Smooth muscle cell (in vitro differentiated cells): ENCODE measurements at regions not wholly inside any gene's neighbourhood (a gene's known extent, or its start where the extent isn't known, plus 50 kb on each side); places are given as distances from the start of the nearest gene placed in this dataset.

Experiments used
- DNase-seq: peaks from one replicate; lab custom pipeline; 2025; ENCODE audit not compliant: unreplicated experiment; lab: John Stamatoyannopoulos, UW
- H2AFZ ChIP-seq: fragments of 200-600 bp; sonication (generic); 2 replicates; pipeline ENCODE4 v1.6.0; 2016; ENCODE audit warnings: antibody characterized with exemption, low read depth, mild to moderate bottlenecking
- H3F3A ChIP-seq: fragments of 200-600 bp; sonication (generic); 2 replicates; pipeline ENCODE4 v1.6.0; 2017; ENCODE audit warnings: antibody characterized with exemption, low read depth
- H3K27ac ChIP-seq: fragments of 200-600 bp; sonication (generic); 2 replicates; pipeline ENCODE4 v1.5.1; 2016; ENCODE audit warnings: low read depth, mild to moderate bottlenecking
- H3K27me3 ChIP-seq: fragments of 200-600 bp; sonication (generic); 2 replicates; pipeline ENCODE4 v1.6.1; 2016; ENCODE audit warnings: low read depth, mild to moderate bottlenecking
- H3K36me3 ChIP-seq: fragments of 200-600 bp; sonication (generic); 2 replicates; pipeline ENCODE4 v1.5.1; 2016; ENCODE audit warnings: low read depth
- H3K4me1 ChIP-seq: fragments of 200-600 bp; sonication (generic); 2 replicates; pipeline ENCODE4 v1.5.1; 2016; ENCODE audit warnings: low read depth
- H3K4me2 ChIP-seq: fragments of 200-600 bp; sonication (generic); 2 replicates; pipeline ENCODE4 v1.6.0; 2016; ENCODE audit warnings: mild to moderate bottlenecking
- H3K4me3 ChIP-seq: fragments of 200-600 bp; sonication (generic); 2 replicates; pipeline ENCODE4 v1.5.1; 2016; ENCODE audit warnings: mild to moderate bottlenecking
- H3K79me2 ChIP-seq: fragments of 200-600 bp; sonication (generic); 2 replicates; pipeline ENCODE4 v1.6.0; 2016; ENCODE audit warnings: low read depth, mild to moderate bottlenecking
- H3K9ac ChIP-seq: fragments of 200-600 bp; sonication (generic); 2 replicates; pipeline ENCODE4 v1.6.0; 2016; ENCODE audit warnings: low read depth
- H3K9me3 ChIP-seq: fragments of 200-600 bp; sonication (generic); replicated peaks from 2 replicates; pipeline ENCODE4 v1.5.1; 2016; ENCODE audit warnings: low read depth
- H4K20me1 ChIP-seq: fragments of 200-600 bp; sonication (generic); 2 replicates; pipeline ENCODE4 v1.6.0; 2016; ENCODE audit warnings: low read depth
- WGBS: methylation state at CpG from one replicate; pipeline ENCODE4 v1.1.7; 2016; ENCODE audit warnings: low lambda C conversion rate; 5-methylcytosine and 5-hydroxymethylcytosine counted together
- TF ChIP-seq, protein P1 (sequence below): fragments of 200-600 bp; sonication (generic); IDR thresholded peaks from 2 replicates; pipeline ENCODE4 v1.5.1; 2017; ENCODE audit warnings: borderline replicate concordance, mild to moderate bottlenecking, antibody characterized with exemption; ENCODE audit not compliant: insufficient read depth, poor library complexity, severe bottlenecking

DNA sequence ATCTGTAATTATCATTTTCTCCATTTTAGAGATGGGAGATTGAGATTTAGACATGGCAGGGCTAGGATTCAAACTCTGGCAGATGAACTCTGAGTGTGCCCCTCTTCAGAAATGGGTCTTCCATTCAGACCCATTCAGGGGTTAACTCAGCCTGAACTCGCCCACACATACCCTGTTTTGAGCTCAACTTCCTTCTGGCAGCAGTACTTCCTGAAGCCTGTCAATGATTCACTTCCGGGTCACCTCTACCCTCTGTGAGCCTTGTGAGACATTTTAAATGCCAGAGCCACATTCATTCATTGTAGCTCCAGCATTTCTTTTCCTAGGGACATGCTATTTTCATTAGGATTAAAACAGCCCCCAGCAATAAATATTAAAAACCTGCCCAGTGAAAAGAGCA, 209.3 kb upstream of the SLC24A2 start:
- 76% methylated on average over 2 of the region's 2 CpGs for WGBS
- Histone ChIP-seq H3K9ac (no peak overlapping the region), H3K4me3 (no peak overlapping the region), H3F3A (peaks cover 11% of the 10 kb centered on the region), H3K79me2 (no peaks in the 10 kb centered on the region), H3K9me3 (no peaks in the 10 kb centered on the region), H3K36me3 (no peaks in the 10 kb centered on the region), H4K20me1 (no peaks in the 10 kb centered on the region), H3K27ac (peak overlapping the region; percentile 81), H2AFZ (no peak overlapping the region), H3K4me2 (peak overlapping the region; percentile 32), H3K27me3 (no peaks in the 10 kb centered on the region), H3K4me1 (no peaks in the 10 kb centered on the region)
- TF ChIP-seq, protein P1, sequence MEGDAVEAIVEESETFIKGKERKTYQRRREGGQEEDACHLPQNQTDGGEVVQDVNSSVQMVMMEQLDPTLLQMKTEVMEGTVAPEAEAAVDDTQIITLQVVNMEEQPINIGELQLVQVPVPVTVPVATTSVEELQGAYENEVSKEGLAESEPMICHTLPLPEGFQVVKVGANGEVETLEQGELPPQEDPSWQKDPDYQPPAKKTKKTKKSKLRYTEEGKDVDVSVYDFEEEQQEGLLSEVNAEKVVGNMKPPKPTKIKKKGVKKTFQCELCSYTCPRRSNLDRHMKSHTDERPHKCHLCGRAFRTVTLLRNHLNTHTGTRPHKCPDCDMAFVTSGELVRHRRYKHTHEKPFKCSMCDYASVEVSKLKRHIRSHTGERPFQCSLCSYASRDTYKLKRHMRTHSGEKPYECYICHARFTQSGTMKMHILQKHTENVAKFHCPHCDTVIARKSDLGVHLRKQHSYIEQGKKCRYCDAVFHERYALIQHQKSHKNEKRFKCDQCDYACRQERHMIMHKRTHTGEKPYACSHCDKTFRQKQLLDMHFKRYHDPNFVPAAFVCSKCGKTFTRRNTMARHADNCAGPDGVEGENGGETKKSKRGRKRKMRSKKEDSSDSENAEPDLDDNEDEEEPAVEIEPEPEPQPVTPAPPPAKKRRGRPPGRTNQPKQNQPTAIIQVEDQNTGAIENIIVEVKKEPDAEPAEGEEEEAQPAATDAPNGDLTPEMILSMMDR = no peak
- no peak for DNase-seq

DNA sequence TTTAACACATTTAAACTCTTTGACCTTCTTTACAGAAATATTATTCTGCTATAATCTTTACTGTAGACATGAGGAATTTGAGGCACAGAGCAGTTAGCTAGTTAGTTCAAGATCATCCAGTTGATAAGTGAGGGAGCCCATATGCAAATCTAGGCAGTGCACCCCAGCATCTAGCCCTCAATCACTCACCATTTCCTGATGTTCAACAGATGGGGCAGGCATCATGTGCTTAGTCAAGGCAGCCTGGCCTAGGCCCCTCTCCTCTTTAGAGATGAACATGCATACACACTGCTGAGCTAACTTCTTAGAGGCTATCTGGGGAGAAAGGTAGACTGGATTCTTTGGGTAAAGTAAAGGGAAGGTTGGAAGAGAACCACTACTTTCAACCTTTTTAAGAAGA, 206.8 kb upstream of the SLC24A2 start:
- Histone ChIP-seq H3K36me3 (no peaks in the 10 kb centered on the region), H3K4me2 (no peak overlapping the region), H3K27ac (no peak overlapping the region), H2AFZ (no peak overlapping the region), H3K79me2 (no peaks in the 10 kb centered on the region), H3K9me3 (no peaks in the 10 kb centered on the region), H3K4me3 (no peak overlapping the region), H3K27me3 (no peaks in the 10 kb centered on the region), H4K20me1 (no peaks in the 10 kb centered on the region), H3K9ac (no peak overlapping the region), H3K4me1 (no peaks in the 10 kb centered on the region), H3F3A (peaks cover 11% of the 10 kb centered on the region)
- DNase-seq = no peak
- TF ChIP-seq, protein P1 = no peak

DNA sequence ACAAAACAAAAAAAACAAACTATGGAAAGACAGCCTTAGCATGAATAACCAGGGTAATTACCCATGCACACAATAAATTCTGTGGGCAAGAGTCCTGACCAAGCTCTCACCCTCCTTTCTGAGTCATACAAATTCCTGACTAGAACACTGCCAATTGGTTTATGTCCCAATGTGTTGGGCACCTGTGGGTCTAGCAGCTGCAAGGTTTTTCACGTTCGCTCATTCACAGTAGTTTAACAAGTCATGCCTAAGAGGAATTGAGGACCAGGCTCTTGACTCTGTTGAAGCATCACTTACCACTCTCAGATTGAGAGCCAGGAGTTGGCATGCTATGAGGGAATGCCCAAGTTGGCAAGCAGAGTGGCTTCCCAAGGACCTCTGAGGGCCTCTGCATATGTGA, 205.5 kb upstream of the SLC24A2 start:
- DNase-seq = no peak
- no peak overlapping the region for H3K27ac ChIP-seq
- 93% methylated on average over 2 of the region's 2 CpGs for WGBS

DNA sequence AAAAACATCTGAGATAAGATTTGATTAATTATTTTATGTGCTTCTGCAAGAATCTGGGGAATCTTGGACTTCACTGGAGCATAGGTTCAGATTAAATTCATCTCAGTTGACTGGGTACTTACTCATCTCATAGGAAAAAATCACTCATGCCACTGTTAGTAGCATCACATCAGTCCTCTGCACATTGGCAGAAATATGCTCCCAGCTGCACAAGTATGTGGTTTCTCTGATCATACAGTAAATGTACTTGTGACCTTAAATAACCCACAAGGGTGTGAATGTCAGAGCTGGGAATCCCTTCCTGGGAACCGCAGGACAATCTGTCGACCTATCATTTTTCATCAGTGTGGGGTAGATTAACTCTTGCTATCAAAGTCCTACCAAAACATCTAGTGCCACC, 203.7 kb upstream of the SLC24A2 start:
- Histone ChIP-seq H3K27ac (no peak overlapping the region), H2AFZ (no peak overlapping the region), H3K79me2 (no peaks in the 10 kb centered on the region), H3F3A (no peaks in the 10 kb centered on the region), H3K9ac (no peak overlapping the region), H3K4me2 (no peak overlapping the region), H4K20me1 (no peaks in the 10 kb centered on the region), H3K9me3 (no peaks in the 10 kb centered on the region), H3K36me3 (no peaks in the 10 kb centered on the region), H3K27me3 (no peaks in the 10 kb centered on the region), H3K4me3 (no peak overlapping the region), H3K4me1 (peaks cover 8% of the 10 kb centered on the region)
- TF ChIP-seq, protein P1 = no peak
- DNase-seq = no peak
- WGBS = 43% methylated on average over 2 of the region's 2 CpGs

More for the DNA sequence above, 205.5 kb upstream of the SLC24A2 start:
- no peaks in the 10 kb centered on the region for H4K20me1 ChIP-seq
- H3K9me3 ChIP-seq = no peaks in the 10 kb centered on the region
- H3K27me3 ChIP-seq = no peaks in the 10 kb centered on the region
- no peaks in the 10 kb centered on the region for H3K36me3 ChIP-seq
- no peak overlapping the region for H2AFZ ChIP-seq
- peaks cover 11% of the 10 kb centered on the region for H3F3A ChIP-seq
- no peak overlapping the region for H3K4me2 ChIP-seq
- H3K4me3 ChIP-seq = no peak overlapping the region
- TF ChIP-seq, protein P1 = no peak
- H3K4me1 ChIP-seq = no peaks in the 10 kb centered on the region
- H3K9ac ChIP-seq = no peak overlapping the region
- no peaks in the 10 kb centered on the region for H3K79me2 ChIP-seq
